RCC 7860 (cell line): ENCODE measurements at regions not wholly inside any gene's neighbourhood (a gene's known extent, or its start where the extent isn't known, plus 50 kb on each side); places are given as distances from the start of the nearest gene placed in this dataset.
"Not testable (repeated sequence)": the region's sequence is repeated elsewhere in the genome, so short reads cannot be mapped to it uniquely, and the experiment has no call there.

ENCODE experiments used
- DNase-seq: peaks from one replicate; pipeline ENCODE4 v3.0.0-alpha.2; 2015; ENCODE audit warnings: low spot score
- FAIRE-seq: peaks from 2 replicates; lab custom pipeline; 2012; peaks lifted over from hg19 to GRCh38; lab: Jason Lieb, UNC

DNA sequence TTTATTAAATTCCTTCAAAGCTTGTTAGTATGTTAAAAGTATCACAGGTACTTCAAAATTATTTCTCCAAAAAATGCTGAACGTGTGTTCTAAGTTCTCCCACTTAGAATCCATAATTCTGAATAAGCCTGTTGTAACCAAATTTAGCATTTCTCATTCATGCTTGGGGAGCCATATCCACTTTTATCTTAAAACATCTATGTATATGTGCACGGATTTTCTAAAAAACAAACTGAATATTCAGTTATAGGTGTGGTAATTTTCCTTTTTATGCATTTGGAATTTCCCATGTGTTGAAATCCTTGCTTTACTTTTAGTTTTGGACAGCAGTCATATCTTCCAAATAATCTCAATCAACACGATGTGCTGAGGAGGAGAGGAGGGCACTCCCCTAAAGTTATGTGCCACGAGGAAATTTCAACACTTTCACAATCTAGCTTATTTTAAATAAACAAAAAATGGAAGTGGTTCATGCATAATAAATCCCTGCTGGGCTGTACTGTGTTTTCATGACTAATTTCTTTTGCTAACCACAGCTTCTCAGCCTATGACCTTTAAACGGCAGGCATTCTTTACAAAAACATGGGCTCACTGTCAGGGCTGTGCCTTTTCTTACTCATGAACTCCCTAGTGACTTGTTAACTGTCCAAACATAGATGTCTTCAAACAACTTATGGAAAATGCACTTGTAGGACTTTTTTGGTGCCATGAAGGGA lies 380.3 kb upstream of the SEMA3C start:
- DNase-seq (peak; percentile 90), FAIRE-seq (peak; percentile 97)

DNA sequence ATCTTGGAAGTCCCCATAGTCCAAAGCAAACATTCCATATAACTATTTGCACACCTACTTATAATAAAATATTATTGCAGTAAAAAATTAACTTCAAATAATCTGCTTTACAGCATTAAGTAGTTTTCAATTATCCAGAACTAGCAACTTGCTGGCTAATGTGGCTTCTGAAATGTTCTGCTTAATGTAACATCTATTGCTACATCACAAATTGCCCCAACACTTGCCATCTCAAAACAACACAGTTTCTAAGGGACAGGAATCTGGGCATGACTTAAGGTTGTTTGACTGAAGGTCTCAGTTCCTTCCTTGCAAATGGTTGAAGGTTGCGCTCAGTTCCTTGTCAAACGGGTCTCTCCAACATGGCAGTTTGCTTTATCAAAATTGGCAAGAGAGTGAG lies 378.5 kb upstream of the SEMA3C start:
- FAIRE-seq, result no peak
- DNase-seq, result no peak

DNA sequence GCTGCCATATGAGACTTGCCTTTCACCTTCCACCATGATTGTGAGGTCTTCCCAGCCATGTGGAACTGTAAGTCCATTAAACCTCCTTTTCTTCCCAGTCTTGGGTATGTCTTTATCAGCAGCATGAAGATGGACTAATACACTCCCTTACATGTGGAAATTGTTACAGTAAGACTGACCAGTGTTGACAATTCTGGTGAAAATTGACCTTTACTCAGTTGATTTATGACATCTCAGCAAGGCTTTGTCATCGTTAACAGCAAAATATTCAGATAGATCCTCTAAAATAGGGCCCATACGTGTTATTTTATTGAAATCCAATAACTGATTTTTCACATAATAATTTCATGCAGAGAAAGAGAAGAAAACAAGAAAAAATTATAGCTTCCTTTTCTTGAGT lies 377.9 kb upstream of the SEMA3C start:
- DNase-seq (no peak), FAIRE-seq (no peak)

DNA sequence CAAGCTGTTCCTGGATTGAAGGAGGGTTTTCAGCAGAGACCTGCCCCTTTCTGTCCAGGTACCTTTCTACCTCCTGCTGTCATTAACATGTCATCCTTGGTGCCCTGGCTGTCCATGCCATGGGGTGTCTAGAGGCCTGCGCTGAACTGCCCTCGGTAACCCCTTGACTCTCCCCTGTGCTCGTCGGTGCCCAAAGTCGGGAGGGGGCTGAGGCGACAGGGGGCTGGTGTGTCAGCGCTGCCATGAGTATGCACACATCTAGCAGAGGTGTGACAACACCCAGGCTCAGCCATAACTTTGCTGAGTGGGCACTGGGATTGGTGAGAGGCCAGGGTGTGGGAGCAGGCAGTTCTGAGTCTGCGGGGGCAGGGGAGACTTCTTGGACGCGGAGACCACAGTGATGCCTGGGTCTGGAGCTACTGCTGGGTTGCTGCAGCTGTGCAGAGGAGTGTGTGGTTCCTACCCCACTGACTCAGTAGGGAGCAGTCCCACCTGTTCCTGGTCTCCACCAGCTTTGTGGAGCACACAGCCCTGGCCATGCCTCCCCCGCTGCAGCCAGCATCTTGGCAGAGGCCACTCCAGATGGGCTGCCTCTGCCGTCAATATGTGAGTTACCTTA lies 376.2 kb upstream of the SEMA3C start:
- DNase-seq, result no peak

DNA sequence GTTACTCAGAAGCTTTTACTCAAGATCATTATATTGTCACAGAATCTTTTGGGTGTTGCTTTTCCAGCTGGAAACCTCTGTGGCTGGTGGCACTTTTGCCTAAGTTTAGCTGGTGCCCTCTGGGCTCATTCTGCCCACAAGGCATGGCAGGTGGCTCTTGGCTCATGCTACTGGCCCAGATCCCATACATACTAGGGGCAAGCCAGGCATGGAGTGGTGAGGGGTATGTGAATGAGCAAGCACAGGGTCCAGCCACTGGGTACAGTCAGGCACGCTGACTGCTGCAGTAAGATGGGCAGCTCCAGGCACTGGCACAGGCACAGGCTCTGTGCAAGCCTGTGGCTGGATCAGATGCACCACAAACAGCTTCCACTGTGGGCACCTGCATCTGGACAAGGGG lies 375.0 kb upstream of the SEMA3C start:
- DNase-seq (no peak), FAIRE-seq (no peak)

More for the DNA sequence above, 376.2 kb upstream of the SEMA3C start:
- FAIRE-seq, result no peak

DNA sequence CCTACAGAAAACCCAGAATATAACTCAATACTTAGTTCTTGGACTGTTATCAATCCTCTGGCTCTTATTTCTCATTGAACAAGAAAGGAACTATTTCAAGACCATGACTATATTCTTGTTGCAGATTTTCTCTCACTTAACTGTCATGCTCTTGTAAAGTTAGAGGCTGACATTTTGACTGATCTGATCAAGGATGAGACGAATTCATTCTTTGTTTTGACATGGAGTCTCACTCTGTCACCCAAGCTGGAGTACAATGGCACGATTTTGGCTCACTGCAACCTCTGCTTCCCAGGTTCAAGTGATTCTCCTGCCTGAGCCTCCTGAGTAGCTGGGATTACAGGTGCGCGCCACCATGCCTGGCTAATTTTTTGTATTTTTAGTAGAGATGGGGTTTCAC lies 367.9 kb upstream of the SEMA3C start:
- FAIRE-seq, DNase-seq: not testable (repeated sequence)

DNA sequence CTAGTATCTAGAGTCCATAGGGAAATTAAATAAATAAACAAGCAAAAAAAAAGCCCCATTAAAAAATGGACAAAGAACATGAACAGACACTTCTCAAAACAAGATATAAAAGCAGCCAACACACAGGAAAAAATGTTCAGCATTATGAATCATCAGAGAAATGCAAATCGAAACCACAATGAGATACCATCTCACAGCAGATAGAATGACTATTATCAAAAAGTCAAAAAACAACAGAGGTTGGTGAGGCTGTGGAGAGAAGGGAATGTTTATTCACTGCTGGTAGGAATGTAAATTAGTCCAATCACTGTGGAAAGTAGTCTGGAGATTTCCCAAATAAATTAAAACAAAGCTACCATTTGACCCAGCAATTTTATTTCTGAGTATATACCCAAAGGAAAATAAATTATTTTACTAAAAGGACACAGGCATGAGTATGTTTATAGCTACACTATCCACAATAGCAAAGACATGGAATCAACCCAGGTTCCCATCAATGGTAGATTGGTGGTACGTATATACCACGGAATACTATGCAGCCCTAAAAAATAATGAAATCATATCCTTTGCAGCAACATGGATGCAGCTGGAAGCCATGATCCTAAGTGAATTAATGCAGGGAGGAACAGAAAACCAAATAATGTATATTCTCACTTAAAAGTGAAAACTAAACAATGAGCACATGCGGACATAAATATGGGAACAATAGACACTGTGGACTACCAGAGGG lies 366.5 kb upstream of the SEMA3C start:
- DNase-seq (peak; percentile 74), FAIRE-seq (peak; percentile 89)

DNA sequence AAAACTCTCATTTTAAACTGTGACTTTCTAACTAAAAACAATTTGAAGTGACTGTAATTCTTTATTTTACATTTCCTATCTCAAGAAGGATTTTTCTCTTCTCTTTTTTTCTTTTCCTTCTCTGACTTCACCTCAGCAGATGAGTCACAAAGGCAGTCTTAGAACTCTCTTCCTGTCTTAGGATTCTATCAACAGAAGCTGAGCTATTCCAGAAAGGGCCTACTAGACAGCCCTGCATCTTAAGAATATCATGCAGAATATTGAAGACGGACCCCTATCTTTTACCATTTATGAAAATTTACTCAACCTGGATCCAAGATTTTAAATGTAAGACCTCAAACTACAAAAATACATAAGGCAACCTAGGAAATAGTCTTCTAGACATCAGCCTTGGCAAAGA lies 365.7 kb upstream of the SEMA3C start:
- peak; percentile 92 for FAIRE-seq
- peak; percentile 71 for DNase-seq

DNA sequence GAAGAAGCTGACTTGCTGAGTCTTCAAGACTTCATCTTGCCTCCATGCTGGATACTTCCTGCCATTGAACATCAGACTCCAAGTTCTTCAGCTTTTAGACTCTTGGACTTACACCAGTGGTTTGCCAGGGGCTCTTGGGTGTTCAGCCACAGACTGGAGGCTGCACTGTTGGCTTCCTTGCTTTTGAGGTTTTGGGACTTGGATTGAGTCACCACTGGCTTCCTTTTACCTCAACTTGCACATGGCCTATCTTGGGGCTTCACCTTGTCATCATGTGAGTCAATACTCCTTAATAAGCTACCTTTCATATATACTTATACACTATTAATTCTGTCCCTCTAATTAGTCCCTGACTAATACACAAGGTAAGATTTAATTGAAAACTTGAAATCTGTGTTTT lies 361.7 kb upstream of the SEMA3C start:
- peak; percentile 26 for DNase-seq
- FAIRE-seq, result no peak

DNA sequence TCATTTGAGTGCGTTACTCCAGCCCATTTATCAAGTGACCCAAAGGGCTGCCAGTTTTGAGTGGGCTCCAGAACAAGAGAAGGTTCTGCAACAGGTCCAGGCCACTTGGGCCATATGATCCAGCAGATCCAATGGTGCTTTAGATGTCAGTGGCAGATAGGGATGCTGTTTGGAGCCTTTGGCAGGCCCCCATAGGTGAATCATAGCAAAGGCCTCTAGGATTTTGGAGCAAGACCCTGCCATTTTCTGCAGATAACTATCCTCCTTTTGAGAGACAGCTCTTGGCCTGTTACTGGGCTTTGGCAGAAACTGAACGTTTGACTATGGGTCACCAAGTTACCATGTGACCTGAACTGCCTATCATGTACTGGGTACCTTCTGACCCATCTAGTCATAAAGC lies 358.8 kb upstream of the SEMA3C start:
- DNase-seq (no peak), FAIRE-seq (no peak)

DNA sequence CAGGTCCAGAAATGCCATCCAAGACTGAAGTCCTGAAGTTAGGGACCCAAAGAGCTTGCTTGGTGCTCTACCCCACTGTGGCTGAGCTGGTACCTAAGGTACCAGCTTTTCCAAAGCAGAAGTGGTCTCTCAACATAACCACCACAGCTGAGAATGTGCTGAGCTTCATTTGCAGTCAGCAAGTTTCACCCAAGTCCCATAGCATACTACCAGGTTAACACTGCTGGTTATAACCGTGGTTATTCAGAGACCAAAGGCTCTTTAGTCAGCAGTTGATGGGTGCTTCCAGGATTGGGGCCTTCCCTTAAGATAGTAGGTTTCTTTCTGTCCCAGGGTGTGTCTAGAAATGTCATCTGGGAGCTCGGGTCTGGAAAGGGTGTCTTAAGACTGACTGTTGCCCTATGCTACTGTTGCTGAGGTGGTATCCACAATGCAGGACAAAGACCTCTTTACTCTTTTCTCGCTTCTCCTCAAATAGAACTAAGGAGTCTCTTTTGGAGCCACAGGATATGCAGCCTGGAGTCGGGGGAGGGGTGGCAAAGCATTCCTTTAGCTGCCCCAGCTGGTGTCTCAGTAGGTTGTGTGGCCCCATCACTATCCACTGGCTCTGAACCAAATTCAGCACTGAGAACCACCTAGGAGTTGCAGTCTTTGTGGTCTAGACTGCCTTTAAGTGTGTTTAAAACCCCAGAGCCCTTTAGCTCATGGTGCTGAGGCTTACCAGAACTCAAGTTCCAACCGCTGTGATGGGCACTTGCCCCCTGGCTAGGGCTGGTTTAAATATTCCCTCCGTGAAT lies 354.9 kb upstream of the SEMA3C start:
- DNase-seq (no peak), FAIRE-seq (no peak)

DNA sequence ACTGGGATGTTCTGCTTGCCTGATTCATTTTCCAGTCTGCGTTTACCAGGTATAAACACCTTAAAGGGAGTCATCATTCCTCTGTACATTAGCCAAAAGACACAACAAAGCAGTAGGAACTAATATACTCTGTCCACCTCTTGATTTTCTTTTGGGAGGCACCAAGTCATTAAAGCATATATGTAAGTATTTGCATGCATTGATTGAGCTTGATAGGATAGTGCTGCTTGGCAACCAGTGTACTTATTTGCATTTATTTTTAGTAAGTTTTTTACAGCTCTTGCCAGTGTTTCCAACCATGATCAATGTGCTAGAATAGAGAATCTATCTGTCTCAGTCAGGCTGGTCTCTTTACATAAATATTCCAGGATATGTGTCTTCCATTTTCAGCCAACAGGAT lies 353.3 kb upstream of the SEMA3C start:
- DNase-seq, result no peak
- no peak for FAIRE-seq

DNA sequence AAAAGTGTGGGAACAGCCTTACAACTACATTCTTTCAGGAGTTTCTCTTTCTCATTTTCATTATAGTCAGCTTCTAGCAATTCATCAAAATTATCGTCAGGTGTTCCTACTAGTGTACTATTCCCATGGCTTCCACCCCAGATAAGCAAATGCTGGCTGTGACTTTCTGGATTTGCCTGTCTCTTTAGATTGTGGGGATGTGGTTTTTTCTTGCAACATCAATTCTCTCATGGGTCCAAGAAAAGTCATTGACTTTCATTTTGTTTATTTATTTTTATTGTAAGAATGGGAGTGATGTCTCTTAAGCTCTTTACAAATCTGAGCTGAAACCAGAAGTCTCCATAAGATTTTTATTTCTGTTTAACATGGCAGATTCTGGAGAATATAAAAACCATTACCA lies 349.7 kb upstream of the SEMA3C start:
- no peak for FAIRE-seq
- no peak for DNase-seq

DNA sequence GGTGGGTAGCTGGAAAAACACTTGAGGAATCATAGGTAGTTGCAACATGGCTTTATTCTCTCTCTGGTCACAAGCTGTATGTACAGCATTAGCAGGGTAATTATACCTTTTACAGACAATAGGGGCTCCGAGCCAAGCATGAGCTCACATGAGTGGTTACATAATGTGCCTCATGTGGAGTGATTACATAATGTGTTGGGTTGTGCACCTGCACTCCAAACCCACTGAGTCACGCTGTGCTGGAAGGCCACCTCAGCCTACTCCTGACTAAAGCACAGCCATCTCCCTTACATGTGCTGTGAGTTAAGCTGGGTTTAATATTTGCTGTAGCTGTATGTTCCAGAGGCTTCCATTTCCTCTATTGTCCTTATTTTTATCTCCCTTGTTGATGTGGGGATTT lies 348.7 kb upstream of the SEMA3C start:
- FAIRE-seq (no peak), DNase-seq (peak; percentile 23)

DNA sequence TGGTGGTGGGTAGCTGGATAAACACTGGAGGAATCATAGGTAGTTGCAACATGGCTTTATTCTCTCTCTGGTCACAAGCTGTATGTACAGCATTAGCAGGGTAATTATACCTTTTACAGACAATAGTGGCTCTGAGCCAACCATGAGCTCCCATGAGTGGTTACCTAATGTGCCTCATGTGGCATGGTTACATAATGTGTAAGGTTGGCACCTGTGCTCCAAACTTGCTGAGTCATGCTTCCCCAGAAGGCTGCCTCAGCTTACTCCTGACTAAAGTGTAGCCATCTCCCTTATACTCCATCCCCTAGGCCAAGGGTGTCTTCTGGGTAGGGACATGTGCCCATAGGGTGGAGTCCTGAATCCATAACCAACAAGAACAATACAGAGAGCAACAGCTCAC lies 345.3 kb upstream of the SEMA3C start:
- no peak for DNase-seq
- FAIRE-seq, result no peak

DNA sequence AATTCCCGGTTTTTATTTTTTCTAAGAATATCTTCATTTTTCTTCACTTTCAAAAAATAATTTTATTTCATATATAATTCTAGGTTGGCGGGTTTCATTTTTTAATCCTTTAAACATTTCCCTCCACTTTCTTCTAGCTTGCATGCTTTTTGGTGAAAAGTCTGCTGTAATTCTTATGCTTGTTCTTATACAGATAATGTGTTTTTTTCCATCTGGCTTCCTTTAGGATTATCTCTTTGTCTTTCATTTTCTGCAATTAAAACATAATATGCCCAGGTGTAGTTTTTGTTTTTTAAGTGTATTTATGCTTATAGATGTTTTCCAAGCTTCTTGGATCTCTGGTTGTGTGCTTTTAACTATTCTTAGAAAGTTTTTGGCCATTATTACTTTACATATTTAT lies 341.3 kb upstream of the SEMA3C start:
- DNase-seq (no peak), FAIRE-seq (no peak)

DNA sequence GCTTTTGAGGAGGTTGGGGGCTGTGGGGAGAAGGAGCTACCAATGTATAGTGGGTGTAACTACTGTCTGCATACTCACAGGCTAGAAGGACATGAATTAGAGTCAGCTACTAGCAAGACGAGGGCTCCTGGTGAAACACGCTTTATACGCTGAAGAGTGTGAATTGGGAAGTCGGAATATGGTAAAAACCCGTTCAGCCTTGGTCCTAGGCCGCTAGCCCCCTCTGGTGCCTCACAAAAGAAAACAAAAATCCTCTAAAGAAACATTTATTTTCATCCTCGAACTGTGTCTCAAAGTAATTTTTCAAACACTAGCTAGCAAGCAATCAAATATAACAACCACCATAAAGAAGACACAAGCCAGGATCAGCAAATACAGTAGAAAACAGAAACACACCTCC lies 338.1 kb upstream of the SEMA3C start:
- DNase-seq (no peak), FAIRE-seq (no peak)

DNA sequence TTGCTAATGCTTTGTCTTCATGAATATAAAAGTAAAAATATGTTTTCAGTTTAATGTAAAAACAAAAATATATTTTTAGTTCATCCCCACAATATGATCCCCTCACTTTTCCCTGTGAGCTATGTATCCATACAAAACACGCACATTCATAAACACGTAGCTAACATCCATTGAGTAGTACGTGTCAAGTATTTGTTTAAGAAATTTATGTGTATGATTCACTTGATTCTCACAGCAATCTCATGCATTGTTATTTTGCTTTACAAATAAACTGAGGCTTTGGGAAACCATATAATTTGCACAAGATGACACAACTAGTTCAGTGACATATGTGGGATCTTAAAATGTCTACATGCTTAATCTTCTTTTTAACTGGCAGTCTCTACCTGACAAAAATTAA lies 329.6 kb upstream of the SEMA3C start:
- no peak for FAIRE-seq
- DNase-seq, result no peak

DNA sequence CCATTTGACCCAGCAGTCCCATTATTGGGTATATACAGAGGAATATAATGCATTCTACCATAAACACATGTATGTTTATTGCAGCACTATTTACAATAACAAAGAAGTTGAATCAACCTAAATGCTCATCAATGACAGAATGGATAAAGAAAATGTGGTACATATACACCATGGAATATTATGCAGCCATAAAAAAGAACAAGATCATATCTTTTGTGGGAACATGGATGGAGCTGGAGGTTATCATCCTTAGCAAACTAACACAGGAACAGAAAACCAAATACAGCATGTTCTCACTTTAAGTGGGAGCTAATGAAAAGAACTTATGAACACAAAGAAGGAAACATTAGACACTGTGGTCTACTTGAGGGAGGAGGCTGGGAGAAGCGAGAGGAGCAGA lies 328.5 kb upstream of the SEMA3C start:
- not testable (repeated sequence) for FAIRE-seq

DNA sequence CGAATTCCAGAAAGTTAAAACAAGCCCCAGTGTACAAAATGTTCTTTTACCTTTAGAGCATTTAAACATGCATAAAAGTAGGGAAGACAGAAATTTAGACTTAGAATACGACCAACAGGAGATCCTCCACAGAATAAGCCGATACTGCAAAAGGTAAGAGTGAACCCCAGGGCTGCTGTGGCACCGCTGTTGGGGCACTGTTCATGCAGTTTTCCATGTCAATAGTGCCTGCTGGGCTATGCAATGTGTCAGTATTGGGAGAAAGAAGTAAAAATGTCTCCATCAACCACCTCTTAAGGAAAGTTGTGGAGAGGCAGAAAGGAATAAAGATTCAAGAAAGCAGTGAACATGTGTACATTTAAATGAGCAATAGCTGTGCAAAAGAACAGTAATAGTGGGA lies 326.5 kb upstream of the SEMA3C start:
- FAIRE-seq (no peak), DNase-seq (no peak)

More for the DNA sequence above, 328.5 kb upstream of the SEMA3C start:
- DNase-seq, result not testable (repeated sequence)

DNA sequence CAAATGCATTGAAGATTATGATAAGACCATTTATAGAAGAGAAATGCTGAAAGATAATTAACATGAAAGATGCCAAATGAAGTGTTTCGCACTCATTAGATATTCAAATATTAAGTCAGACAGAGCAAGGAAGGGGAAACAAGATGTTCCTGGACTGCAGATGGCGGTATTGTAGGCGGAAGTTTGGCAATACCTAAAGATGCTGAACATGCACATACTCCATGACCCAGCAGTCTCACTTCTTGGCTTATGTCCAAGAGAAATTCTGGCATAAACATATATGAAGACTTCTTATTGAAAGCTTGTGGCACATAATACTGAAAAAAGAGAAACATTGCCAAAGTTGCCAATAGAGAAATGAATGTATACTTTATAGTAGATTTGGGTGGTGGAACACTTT lies 325.4 kb upstream of the SEMA3C start:
- DNase-seq, result no peak
- no peak for FAIRE-seq
